ENCODE measurements at regions not wholly inside any gene's neighbourhood (a gene's known extent, or its start where the extent isn't known, plus 50 kb on each side); places are given as distances from the start of the nearest gene placed in this dataset.

DNA sequence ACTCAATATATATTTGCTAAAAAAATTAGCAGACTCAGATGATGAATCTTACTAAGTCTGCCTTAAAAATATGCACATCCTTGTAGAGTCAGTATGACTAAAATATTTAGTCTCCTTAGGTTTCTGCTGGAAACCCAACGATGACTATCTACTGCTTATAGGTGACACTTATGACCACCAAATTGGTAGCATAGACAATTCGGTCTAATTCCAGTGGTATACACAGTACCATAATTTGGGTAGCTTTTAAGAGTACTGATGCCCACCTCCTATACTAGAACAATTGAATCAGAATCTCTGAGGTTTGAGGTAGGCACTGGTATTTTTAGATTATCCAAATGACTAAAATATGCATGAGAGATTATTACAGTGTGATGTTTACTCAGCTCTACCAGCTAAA, 740.8 kb upstream of the ZEB2 start:
- no peak for DNase-seq

DNA sequence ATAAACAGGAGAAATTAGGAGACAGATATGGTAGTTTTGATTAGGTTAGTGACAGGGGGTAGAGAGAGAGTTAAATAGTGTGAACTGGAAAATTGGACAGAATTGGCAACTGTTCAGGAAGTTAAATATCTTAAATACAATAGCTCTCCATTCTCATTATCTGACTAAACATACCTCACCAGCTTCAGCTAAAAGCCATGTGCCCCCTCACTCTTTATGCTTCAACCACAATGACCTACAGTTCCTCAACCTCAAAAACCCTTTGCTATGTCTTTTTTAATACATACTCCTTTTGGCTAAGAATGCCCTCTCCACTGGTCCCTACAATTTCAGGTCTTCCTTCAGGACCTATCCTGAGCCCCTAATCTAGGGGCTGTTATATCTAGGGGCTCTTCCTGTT, 740.2 kb upstream of the ZEB2 start:
- DNase-seq: peak; percentile 28

DNA sequence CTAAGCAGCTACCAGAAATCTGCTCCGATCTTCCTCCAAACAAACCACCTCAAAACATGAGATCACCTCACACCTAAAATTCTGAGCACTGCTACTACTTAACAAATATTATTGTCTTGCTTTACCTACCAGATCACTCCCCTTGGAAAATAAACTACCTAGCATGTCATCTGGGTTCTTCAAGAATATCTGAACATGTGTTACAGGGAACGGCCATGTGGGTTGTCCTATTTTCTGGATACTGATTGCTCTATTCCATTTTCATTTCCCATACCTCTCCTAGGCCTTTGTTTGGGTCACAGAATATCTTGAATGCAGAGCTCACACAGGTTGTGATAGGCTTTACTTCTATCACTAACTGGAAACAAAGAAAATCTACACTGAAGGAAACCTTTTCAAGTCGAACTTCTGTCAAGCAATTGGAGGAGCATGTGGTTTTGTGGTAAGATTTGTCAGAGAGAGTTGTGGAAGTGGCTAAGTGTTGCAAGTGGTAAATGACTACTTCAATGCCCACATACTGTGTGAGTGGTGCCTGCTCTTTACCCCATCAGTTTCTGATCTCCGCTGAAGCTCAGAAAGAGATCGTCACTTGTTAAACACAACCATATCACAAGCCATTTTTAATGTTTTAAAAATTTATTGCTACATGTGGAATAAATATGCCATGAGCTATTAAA, 739.1 kb upstream of the ZEB2 start:
- DNase-seq: no peak

DNA sequence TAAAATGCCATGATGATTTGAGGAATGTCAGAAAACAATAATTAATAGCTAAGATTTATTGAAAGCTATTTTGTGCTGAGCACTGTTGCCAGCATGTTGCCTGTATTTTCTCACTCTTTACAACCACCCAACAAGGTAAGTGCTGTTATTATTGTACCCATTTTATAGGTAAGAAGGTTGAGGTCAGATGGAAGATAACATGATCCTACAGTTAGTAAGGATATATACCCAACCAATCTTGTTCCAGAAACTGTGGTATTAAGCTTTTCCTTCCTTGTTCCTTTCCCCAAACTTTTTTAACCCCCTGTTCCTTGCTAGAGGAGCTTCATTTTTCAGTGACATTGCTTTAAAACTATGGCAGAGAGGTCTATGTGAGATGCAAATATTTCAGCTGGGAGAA, 738.0 kb upstream of the ZEB2 start:
- no peak for DNase-seq

DNA sequence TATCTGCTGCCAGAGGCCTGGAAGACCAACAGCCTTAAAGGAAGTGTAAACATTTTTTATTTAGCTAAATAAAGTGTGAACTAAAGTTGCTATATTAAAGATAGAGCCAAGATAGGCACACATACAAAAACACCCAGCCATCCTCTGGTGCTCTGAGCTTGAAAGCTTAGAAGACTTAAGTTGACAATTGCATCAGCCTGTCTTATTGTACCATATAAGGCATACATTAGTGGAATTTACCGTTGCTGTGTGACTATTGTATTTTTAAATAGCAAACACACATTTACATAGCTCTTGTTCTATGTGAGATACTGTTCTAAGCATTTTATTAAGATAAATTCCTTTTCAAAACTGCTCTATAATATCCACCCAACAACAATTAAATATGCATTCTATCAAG, 736.6 kb upstream of the ZEB2 start:
- no peak for DNase-seq

DNA sequence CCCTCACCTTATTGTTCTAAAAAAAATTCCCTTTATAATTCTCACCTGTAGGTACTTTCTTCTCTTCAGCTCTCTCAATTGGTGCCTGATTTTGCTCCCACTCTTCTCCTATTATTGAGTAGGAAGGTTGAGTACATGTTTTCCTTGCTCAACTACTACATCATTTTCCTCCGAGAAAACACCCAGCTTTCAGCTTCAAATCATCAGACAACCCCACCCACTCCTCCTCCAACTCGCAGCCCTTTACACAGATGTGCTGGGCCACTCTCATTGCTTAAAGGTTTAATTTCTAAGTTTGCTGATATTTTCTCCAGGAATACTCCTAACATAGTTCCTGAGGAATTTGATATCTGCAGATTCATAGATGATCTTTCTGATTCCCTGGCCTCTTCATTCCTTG, 734.4 kb upstream of the ZEB2 start:
- DNase-seq: no peak

DNA sequence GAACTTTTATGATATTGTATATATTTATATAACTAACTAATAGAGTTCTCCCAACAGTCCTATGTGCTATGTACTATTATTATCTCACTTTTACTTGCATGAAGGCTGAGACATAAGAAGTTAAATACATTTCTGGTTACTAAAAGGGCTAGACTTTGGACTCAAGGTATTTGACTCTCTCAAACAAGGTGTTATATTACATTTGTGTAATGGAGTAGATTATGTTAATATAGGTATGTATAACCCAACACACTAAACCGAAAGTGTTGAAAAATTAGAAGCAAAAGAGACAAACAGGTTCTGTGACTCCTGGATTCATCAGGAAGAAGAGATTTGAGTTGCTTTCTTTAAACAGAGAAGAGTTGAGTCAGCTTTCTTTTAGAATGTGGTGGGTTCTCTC, 733.6 kb upstream of the ZEB2 start:
- DNase-seq: no peak

DNA sequence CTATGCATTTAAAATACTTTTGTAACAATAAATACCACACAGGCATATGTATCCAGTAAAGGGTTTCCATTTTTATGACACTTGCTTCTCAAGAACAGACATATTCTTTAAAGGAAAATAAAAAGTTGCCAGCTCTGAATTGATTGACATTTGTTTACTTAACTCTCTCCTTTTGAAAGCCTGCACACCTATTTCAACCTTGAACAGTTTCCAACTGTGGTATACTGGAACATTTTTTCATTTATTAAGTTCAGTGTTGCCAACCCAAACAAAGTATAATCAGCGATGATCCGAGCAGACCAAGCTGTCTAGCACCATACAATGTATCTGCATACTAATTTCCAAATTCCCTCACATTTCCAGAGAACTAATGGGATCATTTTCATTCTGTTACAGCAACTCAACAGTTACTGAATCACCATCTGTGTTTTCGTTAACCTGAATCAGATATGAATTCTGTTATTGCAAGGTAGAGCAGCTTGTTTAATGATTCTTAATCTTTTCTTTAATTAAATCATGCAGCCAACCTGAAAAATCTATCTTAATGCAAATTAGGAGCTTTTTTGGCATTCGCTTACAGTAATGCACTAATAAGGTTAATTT, 725.5 kb upstream of the ZEB2 start:
- no peak for DNase-seq

DNA sequence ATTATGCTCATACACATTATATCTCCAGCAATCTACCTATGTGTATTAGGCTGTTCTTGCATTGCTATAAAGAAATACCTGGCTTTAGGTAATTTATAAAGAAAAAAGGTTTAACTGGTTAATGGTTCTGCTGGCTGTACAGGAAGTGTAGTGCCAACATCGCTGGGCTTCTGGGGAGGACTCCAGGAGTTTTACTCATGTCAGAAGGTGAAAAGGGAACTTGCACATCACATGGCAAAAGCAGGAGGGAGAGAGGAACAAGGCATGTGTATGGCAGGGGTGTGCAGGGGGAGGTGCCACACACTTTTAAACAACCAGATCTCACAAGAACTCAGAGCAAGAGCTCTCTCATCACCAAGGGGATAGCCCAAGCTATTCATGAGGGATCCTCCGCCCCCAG, 715.4 kb upstream of the ZEB2 start:
- no peak for DNase-seq

DNA sequence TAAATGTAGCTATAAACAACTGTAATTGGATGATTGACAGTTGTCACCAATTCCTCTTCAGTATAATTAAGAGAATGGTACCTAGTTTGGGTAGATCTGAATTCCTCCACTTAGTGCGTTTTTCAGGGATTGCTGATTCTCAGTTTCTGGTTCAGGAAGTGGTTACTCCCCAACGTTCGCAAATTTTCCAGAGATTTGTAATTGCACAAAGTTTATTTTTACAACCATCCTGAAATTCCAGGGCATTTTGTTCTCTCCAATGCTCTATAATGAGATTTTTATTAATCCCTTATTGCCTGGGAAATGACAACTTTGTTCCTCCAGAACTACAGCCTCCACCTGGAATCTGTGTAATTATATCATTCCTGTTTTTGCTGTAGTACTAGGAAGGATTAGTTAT, 710.6 kb upstream of the ZEB2 start:
- DNase-seq: no peak

DNA sequence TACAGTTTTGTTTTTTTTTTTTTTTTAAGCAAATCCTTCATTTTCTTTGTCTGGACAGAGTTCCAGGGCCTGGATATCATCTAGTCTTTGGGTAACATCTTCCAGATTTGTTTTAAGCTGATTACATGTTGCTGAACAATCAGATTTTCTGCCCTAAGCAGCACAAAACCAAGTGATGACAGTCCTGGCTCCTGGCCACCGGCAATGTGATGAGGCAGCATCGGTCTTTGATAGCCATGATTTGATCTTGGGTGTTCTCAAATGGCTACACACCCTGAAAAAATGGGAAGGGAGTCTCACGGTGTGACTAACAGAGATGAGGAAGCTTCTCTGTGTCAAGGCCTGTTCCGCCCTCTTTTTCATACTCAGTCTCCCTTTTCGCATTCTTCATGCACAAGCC, 708.6 kb upstream of the ZEB2 start:
- DNase-seq: no peak

DNA sequence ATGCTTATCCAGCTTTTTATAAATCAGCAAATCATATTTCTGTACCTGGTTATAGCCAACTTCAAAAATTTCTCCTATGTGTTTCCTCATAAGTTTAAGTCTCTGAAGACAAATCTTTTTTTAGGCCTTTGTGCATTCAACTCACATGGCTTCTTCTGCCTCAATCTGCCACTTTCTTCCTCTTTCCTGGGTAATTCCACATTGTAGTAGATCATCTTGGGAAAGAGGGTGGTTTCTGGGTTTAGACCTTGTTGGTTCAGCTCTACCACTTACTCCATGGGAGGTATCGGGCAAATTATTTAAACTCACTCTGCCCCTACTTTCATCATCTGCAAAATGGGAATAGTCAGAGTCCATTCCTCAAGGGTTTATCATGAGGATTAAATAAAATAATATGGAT, 707.0 kb upstream of the ZEB2 start:
- no peak for DNase-seq

DNA sequence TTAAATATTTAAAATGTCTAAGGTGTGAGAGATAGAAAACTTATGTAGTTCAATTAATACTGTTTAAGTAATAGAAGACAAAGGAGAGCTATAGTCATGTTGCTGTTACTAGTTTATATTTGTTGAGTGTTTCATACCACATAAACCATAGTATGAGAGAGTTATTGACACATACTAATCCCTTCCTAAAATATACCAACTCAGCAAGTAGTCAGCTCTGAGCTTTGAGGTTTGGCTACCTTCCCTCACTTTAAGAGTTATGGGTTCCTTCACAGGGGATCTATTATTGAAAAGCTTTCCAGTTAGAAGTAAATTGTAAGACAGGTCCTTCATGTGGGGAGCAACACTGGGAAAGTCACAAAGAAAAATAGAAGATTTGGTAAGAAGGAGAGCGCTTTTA, 701.6 kb upstream of the ZEB2 start:
- no peak for DNase-seq

DNA sequence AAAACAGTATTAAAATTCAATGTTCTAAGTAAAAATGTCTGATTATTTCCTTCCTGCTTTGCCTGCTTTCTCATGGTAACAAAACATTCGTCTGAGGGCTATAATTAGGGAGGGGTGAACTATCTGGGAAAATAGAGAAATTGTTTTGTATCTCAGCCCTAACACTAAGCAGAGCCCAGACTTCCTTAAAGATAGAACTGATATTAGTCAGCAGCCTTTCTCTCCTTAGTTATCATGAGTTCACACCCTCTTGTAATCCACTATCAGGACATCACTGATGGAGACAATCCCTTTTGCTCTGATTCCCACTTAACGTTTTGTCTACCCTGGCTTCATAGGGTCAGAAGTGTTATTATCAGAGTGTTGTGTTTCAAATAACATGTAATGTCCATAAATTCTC, 701.1 kb upstream of the ZEB2 start:
- no peak for DNase-seq

DNA sequence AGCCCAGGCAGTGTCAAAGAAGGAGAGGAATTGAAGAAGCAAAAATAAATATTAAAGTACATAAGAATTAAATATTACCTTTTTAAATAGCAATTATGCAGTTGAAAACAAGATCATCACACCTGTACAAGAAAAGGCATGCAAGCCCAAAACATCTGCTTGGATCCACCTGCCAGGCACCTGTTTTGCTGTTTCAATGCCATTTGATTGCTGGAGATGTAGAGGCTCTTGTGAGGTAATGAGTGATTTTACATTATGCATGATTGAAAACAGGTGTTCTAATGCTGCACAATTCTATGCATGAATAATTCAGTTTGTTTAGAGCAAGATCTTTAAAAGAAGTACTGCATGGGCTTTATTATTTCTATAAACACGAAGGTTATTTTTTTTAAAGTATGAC, 700.6 kb upstream of the ZEB2 start:
- DNase-seq: peak; percentile 51

DNA sequence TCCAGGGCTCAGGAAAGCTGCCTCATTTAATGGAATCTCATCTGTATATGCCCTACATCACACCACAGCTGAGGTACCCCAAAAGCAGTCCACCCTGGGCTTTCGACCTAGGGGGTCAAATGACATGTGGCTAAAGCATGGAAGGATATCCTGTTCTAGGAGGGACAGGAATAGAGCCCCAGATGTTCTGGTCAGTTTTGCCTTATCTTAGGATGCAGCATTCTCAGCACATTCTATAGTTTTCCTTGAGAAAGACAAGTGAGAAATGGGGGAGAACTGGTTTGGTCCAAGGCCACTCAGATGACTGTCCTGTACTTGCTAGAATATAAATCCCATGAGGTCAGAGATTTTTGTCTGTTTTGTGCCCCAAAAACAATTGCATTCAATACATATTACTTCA, 688.0 kb upstream of the ZEB2 start:
- DNase-seq: no peak

DNA sequence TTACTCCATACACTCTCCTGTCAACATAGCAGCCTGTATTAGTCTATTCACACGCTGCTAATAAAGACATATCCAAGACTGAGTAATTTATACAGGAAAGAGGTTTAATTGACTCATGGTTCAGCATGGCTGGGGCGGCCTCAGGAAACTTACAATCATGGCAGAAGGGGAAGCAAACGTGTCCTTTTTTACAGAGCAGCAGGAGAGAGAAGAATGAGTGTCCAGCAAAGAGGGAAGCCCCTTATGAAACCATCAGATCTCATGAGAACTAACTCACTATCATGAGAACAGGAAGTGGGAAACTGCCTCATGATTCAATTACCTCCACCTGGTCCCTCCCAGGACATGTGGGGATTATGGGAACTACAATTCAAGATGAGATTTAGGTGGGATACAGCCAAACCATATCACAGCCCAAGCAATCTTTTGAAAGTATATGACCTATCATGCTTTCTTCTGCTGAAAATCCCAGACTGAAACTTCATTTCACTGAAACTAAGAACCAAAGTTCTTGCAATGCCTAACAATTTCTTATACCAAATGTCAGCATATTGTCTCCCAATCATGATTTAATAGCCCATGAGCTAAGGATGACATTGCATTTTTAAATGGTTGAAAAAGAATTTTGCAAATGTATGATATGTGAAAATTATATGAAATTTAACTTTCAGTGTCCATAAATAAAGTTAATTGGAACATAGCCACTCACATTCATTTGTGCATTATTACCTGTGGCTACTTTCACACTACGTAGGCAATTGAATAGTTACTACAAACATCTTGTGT, 686.8 kb upstream of the ZEB2 start:
- DNase-seq: no peak

DNA sequence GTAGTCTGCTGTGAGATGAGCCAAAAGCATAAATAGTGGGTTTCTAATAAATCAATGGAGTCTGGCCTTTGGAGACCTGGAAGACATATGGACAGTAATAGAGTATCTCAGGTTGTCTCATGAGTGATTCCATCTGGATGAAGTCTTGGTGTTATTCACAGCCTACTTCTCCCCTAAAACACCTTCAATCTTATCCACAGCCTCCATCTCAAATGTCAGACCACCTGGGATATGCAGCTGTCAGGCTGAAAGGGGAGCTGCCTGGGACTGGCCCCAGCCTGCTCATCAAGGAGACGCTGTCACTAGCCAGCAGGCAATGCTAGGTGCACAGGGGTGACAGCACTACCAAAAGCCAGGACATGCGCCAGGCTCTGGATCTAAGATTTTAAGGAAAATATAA, 684.0 kb upstream of the ZEB2 start:
- peak; percentile 63 for DNase-seq

DNA sequence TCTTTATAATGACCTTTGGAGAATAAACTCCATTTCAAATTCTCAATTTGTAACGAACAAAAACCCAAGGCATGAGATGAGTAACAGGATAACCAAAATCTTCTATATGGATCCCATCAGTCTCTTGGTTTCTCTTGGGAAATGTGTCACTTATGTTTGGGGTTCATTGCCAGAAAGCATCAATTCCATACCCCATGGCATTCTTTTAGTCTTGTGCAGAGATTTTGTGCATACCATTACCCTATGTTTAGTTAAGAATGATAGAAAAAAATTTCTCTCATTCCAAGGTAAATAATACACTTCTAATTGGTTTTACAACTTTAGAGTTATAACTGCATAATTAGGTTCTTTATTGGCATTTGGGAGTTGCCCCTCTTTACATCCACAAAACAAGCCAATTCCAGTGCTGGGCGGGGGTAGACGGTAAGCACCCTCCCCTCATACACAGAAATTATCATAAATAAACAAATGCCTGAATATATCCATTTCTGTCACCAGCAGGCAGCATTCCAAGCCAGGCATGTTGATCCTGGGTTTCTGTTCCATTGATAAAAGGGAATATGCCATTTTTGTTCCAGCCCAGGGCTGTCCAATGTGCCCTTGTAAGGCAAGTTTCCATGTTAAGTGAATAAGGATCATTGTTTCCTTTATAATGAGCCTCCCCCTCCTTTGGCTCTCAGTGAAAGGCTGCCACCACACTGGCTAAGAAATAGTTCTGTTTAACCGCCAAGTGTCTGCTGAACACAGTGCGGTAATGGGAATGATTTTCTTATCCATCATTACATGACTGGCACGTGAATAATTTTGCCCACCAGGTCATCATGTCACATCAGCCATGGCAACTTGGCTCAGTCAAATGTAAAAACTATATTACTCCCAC, 680.1 kb upstream of the ZEB2 start:
- peak; percentile 4 for DNase-seq

DNA sequence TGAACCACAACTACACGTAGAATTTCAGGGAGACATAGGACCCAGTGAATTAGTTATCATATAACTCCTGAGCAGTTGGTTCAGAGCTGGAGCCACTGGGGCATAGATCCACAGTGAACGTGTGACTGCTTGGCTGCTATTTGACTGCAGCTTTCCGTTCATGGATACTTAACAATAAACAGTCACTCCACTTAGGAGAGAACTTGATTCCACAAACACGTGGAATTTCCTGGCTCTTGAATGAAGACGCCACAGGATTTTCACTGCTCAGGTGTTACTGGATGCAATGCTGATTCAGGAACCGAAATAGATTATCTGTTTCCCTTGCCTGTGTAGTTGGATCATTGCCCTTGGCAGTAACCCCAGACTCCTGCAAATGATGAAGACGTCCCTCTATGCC, 679.1 kb upstream of the ZEB2 start:
- peak; percentile 39 for DNase-seq

DNA sequence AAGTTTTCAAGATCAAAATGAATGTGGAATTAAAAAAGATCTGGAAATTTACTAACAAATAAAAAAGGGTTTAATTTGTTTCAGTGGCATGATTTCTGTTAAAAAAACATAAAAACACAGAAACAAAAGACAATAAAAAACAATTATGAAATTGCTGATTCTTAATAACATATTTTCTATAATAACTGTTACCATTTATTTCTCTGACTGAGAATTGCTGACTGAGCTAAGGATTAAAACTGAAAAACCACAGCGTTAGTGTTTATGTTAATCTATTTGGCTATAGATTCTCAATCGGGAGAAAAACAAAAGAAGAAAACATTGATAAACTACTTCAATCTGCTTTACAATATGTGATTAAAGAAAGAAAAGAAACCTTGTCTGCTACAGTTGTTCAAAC, 678.6 kb upstream of the ZEB2 start:
- no peak for DNase-seq

DNA sequence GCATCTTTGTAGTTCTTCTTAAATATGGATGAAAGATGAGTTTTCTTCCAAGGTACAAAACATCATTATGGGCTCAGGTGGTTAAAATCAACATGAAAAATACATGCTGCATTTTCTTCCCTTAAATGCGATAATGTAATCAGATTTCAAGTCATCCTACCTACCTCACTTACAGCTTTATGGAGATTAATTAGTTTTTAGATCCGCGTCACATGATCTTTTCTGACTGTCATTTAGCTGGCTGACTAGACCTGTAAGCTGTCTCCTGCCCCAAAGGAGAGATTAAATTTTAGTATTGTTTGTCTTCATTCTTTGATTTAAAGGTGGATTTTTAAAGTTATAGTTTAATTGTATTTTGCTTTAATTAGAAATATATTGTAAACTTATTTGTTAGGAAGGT, 678.0 kb upstream of the ZEB2 start:
- DNase-seq: no peak

DNA sequence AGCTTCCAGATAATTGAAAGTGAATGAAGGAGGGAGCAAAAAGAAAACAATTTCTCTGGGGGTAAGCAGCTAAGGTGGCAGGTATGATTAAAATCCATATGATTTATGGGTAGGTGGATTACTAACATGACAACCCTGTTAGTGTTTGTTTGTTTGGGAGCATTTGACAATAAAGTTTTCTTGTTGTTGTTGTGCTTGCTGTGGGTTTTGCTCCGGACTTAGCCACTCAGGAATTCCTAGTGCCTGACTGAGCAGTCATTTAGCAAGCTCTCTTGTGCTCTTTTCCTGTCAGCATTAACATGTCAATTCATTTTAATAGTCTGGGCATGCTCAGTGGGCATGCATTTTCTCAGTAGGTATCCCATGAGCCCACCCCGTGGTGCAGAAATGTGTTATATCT, 674.8 kb upstream of the ZEB2 start:
- DNase-seq: no peak

Measured in NCI-H146 (cell line).